ENCODE measurements at regions not wholly inside any gene's neighbourhood (a gene's known extent, or its start where the extent isn't known, plus 50 kb on each side); places are given as distances from the start of the nearest gene placed in this dataset.

DNA sequence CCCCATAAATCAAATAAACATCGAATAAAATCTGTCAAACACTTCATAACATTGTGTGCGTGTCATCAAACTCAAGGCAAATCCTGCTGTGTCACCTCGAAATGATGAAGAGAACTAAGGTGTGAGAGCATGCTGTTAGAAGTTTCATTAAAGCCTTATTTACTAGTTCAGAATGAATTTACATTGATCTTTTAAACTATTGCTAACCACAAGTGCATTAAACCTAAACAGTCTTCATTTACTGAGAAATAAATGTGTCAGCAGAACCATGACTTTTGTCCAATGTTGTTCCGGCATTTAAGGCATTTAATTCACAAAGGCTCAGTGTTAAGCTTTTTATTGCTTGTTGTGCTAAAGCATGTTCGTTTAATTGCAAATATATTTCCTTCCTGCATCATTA, 474.4 kb downstream of the SETD4 start (continued):
- TF ChIP-seq KLF10 (tag by site-specific recombination; IDR thresholded peaks at IDR 0.05) (peak; percentile 85), HIC1 (tag by site-specific recombination; IDR thresholded peaks at IDR 0.05) (no peak), ZNF645 (tag by site-specific recombination; IDR thresholded peaks at IDR 0.05) (no peak), RBAK (tag by site-specific recombination; IDR thresholded peaks at IDR 0.05) (no peak), ZNF560 (tag by site-specific recombination; IDR thresholded peaks at IDR 0.05; ENCODE audit: borderline replicate concordance) (no peak), ATF2 (tag by site-specific recombination; IDR thresholded peaks at IDR 0.05; ENCODE audit: low read depth) (peak; percentile 40; the same call in 1 of the 2 replicates), ZNF37A (tag by site-specific recombination; IDR thresholded peaks at IDR 0.05) (no peak), ZNF155 (tag by site-specific recombination; IDR thresholded peaks at IDR 0.05) (no peak), ZNF580 (tag by site-specific recombination; IDR thresholded peaks at IDR 0.05) (peak; percentile 89), EGR2 (tag by site-specific recombination; IDR thresholded peaks at IDR 0.05; ENCODE audit: low read depth) (no peak), ZXDB (tag by site-specific recombination; IDR thresholded peaks at IDR 0.05) (peak; percentile 75), ZNF514 (tag by site-specific recombination; IDR thresholded peaks at IDR 0.05) (no peak), ZNF777 (tag by site-specific recombination; IDR thresholded peaks at IDR 0.05; ENCODE audit: borderline replicate concordance) (no peak), HOXA7 (CRISPR knock-in tag; IDR thresholded peaks at IDR 0.05; ENCODE audit: borderline replicate concordance) (no peak), SCRT1 (tag by site-specific recombination; IDR thresholded peaks at IDR 0.05; ENCODE audit: borderline replicate concordance) (no peak), ZBTB10 (tag by site-specific recombination; IDR thresholded peaks at IDR 0.05) (no peak), ZNF146 (tag by site-specific recombination; IDR thresholded peaks at IDR 0.05) (peak; percentile 39), ZBTB1 (tag by site-specific recombination; IDR thresholded peaks at IDR 0.05) (peak; percentile 59), REST (tag by site-specific recombination; IDR thresholded peaks at IDR 0.05) (no peak), OSR2 (tag by site-specific recombination; IDR thresholded peaks at IDR 0.05) (peak; percentile 97), ZSCAN30 (tag by site-specific recombination; IDR thresholded peaks at IDR 0.05) (no peak), GLIS2 (tag by site-specific recombination; IDR thresholded peaks at IDR 0.05) (no peak), HOXD13 (CRISPR knock-in tag; IDR thresholded peaks at IDR 0.05; ENCODE audit: borderline replicate concordance) (no peak)
- TF ChIP-seq, protein P1, sequence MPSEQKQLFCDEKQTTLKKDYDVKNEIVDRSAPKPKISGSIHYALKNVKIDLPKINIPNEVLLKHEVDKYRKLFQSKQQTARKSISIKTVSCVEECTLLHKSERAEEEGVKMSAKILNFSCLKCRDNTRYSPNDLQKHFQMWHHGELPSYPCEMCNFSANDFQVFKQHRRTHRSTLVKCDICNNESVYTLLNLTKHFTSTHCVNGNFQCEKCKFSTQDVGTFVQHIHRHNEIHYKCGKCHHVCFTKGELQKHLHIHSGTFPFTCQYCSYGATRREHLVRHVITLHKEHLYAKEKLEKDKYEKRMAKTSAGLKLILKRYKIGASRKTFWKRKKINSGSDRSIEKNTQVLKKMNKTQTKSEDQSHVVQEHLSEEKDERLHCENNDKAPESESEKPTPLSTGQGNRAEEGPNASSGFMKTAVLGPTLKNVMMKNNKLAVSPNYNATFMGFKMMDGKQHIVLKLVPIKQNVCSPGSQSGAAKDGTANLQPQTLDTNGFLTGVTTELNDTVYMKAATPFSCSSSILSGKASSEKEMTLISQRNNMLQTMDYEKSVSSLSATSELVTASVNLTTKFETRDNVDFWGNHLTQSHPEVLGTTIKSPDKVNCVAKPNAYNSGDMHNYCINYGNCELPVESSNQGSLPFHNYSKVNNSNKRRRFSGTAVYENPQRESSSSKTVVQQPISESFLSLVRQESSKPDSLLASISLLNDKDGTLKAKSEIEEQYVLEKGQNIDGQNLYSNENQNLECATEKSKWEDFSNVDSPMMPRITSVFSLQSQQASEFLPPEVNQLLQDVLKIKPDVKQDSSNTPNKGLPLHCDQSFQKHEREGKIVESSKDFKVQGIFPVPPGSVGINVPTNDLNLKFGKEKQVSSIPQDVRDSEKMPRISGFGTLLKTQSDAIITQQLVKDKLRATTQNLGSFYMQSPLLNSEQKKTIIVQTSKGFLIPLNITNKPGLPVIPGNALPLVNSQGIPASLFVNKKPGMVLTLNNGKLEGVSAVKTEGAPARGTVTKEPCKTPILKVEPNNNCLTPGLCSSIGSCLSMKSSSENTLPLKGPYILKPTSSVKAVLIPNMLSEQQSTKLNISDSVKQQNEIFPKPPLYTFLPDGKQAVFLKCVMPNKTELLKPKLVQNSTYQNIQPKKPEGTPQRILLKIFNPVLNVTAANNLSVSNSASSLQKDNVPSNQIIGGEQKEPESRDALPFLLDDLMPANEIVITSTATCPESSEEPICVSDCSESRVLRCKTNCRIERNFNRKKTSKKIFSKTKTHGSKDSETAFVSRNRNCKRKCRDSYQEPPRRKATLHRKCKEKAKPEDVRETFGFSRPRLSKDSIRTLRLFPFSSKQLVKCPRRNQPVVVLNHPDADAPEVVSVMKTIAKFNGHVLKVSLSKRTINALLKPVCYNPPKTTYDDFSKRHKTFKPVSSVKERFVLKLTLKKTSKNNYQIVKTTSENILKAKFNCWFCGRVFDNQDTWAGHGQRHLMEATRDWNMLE (tag by site-specific recombination; conservative IDR thresholded peaks at IDR 0.05; ENCODE audit: low read depth) = 0 out of 2 replicates have a peak, but pooled peaks have one; percentile 37

Measured in HEK293 (cell line).